Activated naive CD4-positive, alpha-beta T cell treated with anti-CD3 and anti-CD28 coated beads for 36 hours (primary cell): ENCODE measurements at regions not wholly inside any gene's neighbourhood (a gene's known extent, or its start where the extent isn't known, plus 50 kb on each side); places are given as distances from the start of the nearest gene placed in this dataset.
A peak's percentile ranks its signal among the peaks of the same experiment; 100 is the strongest.

Experiments used
- CTCF ChIA-PET: fragments of 350-600 bp; sonication (Branson Sonifier 250); formaldehyde crosslinking; loops from one replicate; lab custom pipeline; 2021; ENCODE audit warnings: antibody characterized with exemption; lab: Charles Lee
- DNase-seq: peaks from one replicate; pipeline ENCODE4 v3.0.0-alpha.2; 2020
- H3K27ac Mint-ChIP-seq: one replicate; pipeline ENCODE4 v1.8.0; 2021; ENCODE audit warnings: mild to moderate bottlenecking, mixed read lengths
- H3K27me3 Mint-ChIP-seq: one replicate; pipeline ENCODE4 v1.8.0; 2021; ENCODE audit warnings: low read depth, mixed read lengths
- H3K36me3 Mint-ChIP-seq: one replicate; pipeline ENCODE4 v1.8.0; 2021; ENCODE audit warnings: low read depth, mixed read lengths
- H3K4me1 Mint-ChIP-seq: one replicate; pipeline ENCODE4 v1.8.0; 2021; ENCODE audit warnings: low read depth, mixed read lengths
- H3K4me3 Mint-ChIP-seq: one replicate; pipeline ENCODE4 v1.8.0; 2021; ENCODE audit warnings: mild to moderate bottlenecking, moderate library complexity, mixed read lengths
- H3K9me3 Mint-ChIP-seq: one replicate; pipeline ENCODE4 v1.8.0; 2021; ENCODE audit warnings: mixed read lengths
- intact Hi-C: fragments of 100-400 bp; cut with micrococcal nuclease; formaldehyde crosslinking; loops from one replicate; pipeline ENCODE4 v1.15.1; 2023

DNA sequence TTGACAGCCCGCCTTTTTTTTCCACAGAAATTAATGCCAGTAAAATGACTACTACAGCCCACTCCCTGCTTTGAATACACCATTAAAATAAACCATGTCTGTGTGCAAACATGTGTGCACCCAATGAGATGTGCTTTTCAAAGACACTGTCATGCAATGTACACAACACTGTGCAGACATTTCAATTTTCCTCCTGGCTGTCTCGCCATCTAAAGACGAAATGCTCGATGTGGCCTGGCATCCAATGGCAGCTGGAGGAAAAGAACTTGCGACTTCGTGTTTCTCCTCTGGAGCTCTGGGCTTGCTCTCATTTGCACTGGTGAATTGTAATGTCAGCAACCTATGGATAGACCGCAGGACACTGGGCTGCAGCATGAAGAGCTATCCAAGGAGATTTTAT lies 147.0 kb upstream of the NAV2 start:
- Mint-ChIP-seq H3K4me1 (no peaks in the 10 kb centered on the region), H3K27me3 (peaks cover 15% of the 10 kb centered on the region)

DNA sequence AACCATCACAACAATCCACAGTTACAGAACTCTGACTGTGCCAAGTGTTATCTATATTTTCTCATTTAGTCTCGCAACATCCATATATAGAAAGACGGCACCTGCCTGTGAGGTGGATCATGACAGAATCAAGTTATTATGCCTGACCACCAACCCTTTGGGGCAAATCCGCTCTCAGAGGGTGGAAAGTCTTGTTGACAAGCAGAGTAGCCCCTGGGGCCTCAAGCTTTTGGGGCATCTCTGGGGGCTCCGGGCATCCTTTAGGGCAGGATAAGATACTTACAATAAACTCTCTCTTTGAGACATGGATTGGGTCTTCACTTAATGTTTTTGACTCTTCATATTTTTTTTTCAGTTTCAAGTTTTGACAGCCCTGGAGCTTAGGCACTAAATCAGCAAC lies 150.5 kb upstream of the NAV2 start:
- intact Hi-C loops: loop anchor here (10.0 kb wide), 1 partner anchor 573 kb away; no protein-coding TSS in a partner anchor
- DNase-seq: no peak
- Mint-ChIP-seq H3K36me3 (no peaks in the 10 kb centered on the region), H3K4me1 (no peaks in the 10 kb centered on the region), H3K27ac (no peak overlapping the region), H3K27me3 (peaks cover 19% of the 10 kb centered on the region), H3K9me3 (no peaks in the 10 kb centered on the region), H3K4me3 (no peak overlapping the region)
- CTCF ChIA-PET: interaction anchor here (0.7 to 4.5 kb wide), 4 partner anchors 8 to 342 kb away, joined by 4 to 55 read pairs (median 22); no protein-coding TSS in a partner anchor

More for the DNA sequence above, 147.0 kb upstream of the NAV2 start:
- no peaks in the 10 kb centered on the region for H3K9me3 Mint-ChIP-seq
- H3K27ac Mint-ChIP-seq: no peak overlapping the region
- intact Hi-C loops: loop anchor here (10.0 kb wide), 1 partner anchor 569 kb away; no protein-coding TSS in a partner anchor
- CTCF ChIA-PET: interaction anchor here (0.7 to 4.5 kb wide), 7 partner anchors 8 to 337 kb away, joined by 3 to 55 read pairs (median 4); no protein-coding TSS in a partner anchor
- no peak for DNase-seq
- H3K36me3 Mint-ChIP-seq: no peaks in the 10 kb centered on the region
- H3K4me3 Mint-ChIP-seq: no peak overlapping the region

DNA sequence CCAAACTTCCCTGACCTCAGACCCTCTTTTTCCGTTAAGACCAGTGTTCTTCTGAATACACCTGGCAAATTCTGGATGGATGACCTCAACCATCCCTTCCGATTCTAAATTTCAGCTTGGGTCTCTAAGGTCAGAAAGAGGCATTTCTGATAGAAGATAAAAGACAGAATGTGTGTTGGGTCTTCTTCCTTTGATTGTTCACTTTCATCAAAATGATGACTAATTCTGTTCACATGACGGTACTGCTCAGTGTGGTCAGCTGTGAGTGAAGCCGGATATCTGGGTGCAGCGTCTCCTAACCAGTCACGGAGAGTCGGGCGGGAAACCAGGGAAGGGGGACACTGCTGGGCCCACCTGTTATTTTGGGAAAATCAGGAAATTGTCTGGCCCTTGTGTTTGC lies 151.6 kb upstream of the NAV2 start:
- no peak overlapping the region for H3K4me3 Mint-ChIP-seq
- H3K9me3 Mint-ChIP-seq: no peaks in the 10 kb centered on the region
- intact Hi-C loops: loop anchor here (10.0 kb wide), 1 partner anchor 574 kb away; no protein-coding TSS in a partner anchor
- CTCF ChIA-PET: interaction anchor here (1.0 to 4.1 kb wide), 7 partner anchors 25 to 490 kb away, joined by 3 to 25 read pairs (median 5); no protein-coding TSS in a partner anchor
- DNase-seq: no peak
- no peak overlapping the region for H3K27ac Mint-ChIP-seq
- H3K4me1 Mint-ChIP-seq: no peaks in the 10 kb centered on the region
- H3K27me3 Mint-ChIP-seq: peaks cover 17% of the 10 kb centered on the region
- H3K36me3 Mint-ChIP-seq: no peaks in the 10 kb centered on the region

DNA sequence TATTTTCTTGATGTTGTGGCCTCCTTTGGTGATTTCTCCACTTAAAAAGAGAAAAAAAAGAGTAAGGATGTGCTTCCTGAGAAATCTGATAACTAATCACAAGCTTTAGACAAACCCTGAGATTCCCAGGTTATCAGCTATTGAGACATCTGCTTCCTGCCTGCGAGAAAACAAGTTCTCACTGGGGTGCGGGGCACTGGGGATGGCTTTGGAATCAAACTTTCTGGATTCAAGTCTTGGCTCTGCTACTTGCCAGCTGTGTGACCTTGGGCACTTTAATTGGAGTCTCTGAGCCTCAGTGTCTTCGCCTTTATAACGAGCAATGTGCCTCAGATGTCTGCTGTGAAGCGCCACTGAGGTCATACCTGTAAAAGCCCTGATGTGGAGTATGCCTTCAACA lies 152.5 kb upstream of the NAV2 start:
- intact Hi-C loops: loop anchor here (10.0 kb wide), 1 partner anchor 575 kb away; no protein-coding TSS in a partner anchor
- Mint-ChIP-seq H3K27me3 (peaks cover 15% of the 10 kb centered on the region), H3K9me3 (no peaks in the 10 kb centered on the region), H3K4me3 (no peak overlapping the region), H3K4me1 (no peaks in the 10 kb centered on the region), H3K27ac (no peak overlapping the region), H3K36me3 (no peaks in the 10 kb centered on the region)
- CTCF ChIA-PET: interaction anchor here (0.8 to 4.1 kb wide), 11 partner anchors 9 to 604 kb away, joined by 3 to 25 read pairs (median 3); no protein-coding TSS in a partner anchor
- no peak for DNase-seq

DNA sequence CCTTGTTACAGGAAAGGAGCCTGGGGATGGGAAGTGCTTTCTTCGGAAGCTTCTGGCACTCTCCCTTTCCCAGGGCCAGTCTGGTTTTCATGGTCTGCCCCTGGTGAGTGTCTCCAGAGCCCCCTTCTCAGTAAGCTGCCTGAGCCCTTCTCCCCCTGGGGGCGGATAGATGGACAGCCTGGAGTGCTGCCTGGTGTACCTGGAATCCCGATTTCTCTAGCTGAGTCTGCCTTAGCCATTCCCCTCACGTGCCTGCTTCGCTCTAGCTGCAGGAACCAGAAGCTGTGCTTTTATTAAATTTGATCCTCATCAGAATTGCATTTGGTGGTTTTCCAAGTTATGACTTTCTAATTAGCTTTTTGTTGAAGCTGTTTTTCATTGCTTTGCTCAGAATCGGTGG lies 152.9 kb upstream of the NAV2 start:
- intact Hi-C loops: loop anchor here (10.0 kb wide), 2 partner anchors 575 to 795 kb away; no protein-coding TSS in a partner anchor
- DNase-seq: no peak
- H3K4me1 Mint-ChIP-seq: no peaks in the 10 kb centered on the region
- no peak overlapping the region for H3K4me3 Mint-ChIP-seq
- H3K9me3 Mint-ChIP-seq: no peaks in the 10 kb centered on the region
- H3K36me3 Mint-ChIP-seq: no peaks in the 10 kb centered on the region
- no peak overlapping the region for H3K27ac Mint-ChIP-seq
- peaks cover 13% of the 10 kb centered on the region for H3K27me3 Mint-ChIP-seq
- CTCF ChIA-PET: interaction anchor here (0.8 to 4.1 kb wide), 12 partner anchors 9 to 604 kb away, joined by 3 to 25 read pairs (median 3); no protein-coding TSS in a partner anchor

DNA sequence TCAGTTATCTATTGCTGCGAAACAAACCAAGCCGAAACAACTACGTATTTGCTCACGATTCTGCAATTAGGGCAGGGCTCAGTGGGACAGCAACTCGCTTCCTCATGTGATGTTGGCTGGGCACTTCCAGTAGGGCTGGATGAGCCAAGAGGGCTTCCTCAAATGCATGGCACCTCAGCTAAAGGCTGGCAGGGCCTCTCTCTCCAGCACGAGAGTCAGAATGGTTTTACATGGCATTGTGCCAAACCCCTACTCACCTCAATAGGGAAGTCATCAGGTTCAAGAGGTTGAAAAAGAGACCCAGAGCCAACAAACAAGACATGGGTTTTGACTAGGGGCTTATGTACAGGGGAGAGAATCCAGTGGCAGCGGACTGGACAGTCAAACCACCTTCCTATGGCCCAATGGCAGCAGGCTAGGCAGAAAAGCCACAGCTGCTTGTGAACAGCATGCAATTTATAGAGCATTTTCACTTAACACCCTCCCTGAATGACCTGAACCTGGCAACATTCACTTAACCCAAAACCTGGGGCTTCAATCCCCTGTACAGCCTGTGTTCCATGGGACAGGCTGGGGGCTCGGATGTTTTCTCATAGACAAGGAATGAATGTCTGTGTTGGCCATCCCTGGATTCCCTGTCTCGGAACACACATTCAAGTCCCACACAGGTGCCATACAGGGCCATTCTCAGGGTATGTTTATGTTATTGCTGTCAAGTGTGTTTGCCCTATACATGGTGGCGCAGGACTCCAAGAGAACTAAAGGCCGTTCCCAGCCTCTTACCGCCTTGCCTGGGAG lies 154.2 kb upstream of the NAV2 start:
- no peaks in the 10 kb centered on the region for H3K9me3 Mint-ChIP-seq
- H3K4me1 Mint-ChIP-seq: no peaks in the 10 kb centered on the region
- DNase-seq: no peak
- H3K36me3 Mint-ChIP-seq: no peaks in the 10 kb centered on the region
- no peak overlapping the region for H3K4me3 Mint-ChIP-seq
- H3K27me3 Mint-ChIP-seq: peaks cover 10% of the 10 kb centered on the region
- CTCF ChIA-PET: interaction anchor here (0.7 to 4.1 kb wide), 7 partner anchors 11 to 484 kb away, joined by 3 to 25 read pairs (median 3); no protein-coding TSS in a partner anchor
- H3K27ac Mint-ChIP-seq: no peak overlapping the region
- intact Hi-C loops: loop anchor here (10.0 kb wide), 1 partner anchor 796 kb away; no protein-coding TSS in a partner anchor

DNA sequence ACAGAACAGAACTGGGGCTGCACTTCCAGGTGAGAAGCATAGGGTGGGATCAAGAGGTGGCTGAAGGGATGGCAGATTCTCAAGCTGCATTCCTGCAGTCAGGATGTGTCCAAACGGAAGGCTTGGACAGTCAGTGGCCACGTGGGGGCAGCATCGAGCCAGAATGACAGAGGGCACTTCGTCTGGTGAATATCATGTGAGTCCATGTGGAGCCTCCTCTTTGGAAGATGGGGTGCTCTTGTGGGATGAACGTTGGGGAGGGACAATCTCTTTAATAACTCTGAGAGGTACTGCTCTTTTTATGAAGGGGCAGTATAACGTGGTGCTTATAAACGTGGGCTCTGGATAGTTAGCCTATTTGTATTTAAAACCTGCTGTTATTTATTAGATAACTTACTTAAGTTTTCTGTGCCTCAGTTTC lies 154.9 kb upstream of the NAV2 start:
- H3K9me3 Mint-ChIP-seq: no peaks in the 10 kb centered on the region
- DNase-seq: peak; percentile 83
- H3K4me1 Mint-ChIP-seq: no peaks in the 10 kb centered on the region
- H3K27ac Mint-ChIP-seq: no peak overlapping the region
- H3K27me3 Mint-ChIP-seq: peaks cover 8% of the 10 kb centered on the region
- H3K4me3 Mint-ChIP-seq: no peak overlapping the region
- CTCF ChIA-PET: interaction anchor here (0.7 to 4.1 kb wide), 9 partner anchors 8 to 483 kb away, joined by 3 to 25 read pairs (median 3); no protein-coding TSS in a partner anchor
- intact Hi-C loops: loop anchor here (1.0 to 10.0 kb wide), 4 partner anchors 185 to 797 kb away; no protein-coding TSS in a partner anchor
- H3K36me3 Mint-ChIP-seq: no peaks in the 10 kb centered on the region

DNA sequence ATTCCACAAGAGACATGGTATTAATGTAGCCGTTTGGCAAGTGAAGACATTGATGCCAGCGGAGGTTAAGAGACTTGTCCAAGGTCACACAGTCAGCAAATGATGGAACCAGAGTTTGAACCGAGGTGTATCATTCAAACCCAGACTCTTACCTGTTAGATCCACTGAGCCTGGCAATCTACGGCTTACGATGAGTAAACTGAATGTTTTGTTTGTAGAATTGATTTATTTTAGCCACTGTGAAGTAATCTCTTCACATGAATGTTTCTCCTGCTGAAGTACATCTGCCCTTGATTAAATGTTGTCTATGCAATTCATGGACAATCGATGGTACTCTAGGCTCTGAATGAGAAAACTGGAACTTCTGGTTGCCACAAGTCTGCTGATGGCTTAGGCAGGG lies 155.5 kb upstream of the NAV2 start:
- no peaks in the 10 kb centered on the region for H3K36me3 Mint-ChIP-seq

DNA sequence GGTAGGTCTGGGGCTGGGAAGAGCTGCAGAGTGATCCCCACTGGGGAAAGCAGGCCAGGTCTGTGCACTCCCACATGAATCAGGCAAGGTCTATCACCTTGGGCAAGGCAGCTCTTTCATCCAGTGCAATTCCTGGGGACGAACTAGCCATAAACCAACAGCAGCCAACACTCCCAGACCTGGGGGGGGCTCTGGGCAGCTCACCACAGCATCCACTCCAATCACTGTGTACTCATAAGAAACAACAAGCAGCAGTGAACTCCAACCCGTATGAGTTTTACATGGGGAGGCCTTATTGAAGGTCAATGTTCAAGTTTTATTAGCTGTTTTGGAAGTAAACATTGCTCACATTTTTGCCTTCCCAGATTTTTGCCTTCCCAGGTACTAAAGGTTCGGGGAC lies 157.4 kb upstream of the NAV2 start:
- no peak for DNase-seq
- Mint-ChIP-seq H3K27ac (no peak overlapping the region), H3K4me1 (no peaks in the 10 kb centered on the region), H3K9me3 (no peaks in the 10 kb centered on the region), H3K36me3 (no peaks in the 10 kb centered on the region), H3K4me3 (no peak overlapping the region), H3K27me3 (peaks cover 7% of the 10 kb centered on the region)
- intact Hi-C loops: loop anchor here (10.0 kb wide), 1 partner anchor 800 kb away; no protein-coding TSS in a partner anchor
- CTCF ChIA-PET: interaction anchor here (0.7 to 2.3 kb wide), 8 partner anchors 8 to 484 kb away, joined by 3 to 5 read pairs (median 4); no protein-coding TSS in a partner anchor

More for the DNA sequence above, 155.5 kb upstream of the NAV2 start:
- intact Hi-C loops: loop anchor here (1.0 to 10.0 kb wide), 4 partner anchors 185 to 798 kb away; no protein-coding TSS in a partner anchor
- Mint-ChIP-seq H3K27me3 (peaks cover 8% of the 10 kb centered on the region), H3K4me3 (no peak overlapping the region), H3K9me3 (no peaks in the 10 kb centered on the region), H3K4me1 (no peaks in the 10 kb centered on the region), H3K27ac (no peak overlapping the region)
- DNase-seq: no peak
- CTCF ChIA-PET: interaction anchor here (0.7 to 4.1 kb wide), 9 partner anchors 9 to 486 kb away, joined by 3 to 25 read pairs (median 3); no protein-coding TSS in a partner anchor

DNA sequence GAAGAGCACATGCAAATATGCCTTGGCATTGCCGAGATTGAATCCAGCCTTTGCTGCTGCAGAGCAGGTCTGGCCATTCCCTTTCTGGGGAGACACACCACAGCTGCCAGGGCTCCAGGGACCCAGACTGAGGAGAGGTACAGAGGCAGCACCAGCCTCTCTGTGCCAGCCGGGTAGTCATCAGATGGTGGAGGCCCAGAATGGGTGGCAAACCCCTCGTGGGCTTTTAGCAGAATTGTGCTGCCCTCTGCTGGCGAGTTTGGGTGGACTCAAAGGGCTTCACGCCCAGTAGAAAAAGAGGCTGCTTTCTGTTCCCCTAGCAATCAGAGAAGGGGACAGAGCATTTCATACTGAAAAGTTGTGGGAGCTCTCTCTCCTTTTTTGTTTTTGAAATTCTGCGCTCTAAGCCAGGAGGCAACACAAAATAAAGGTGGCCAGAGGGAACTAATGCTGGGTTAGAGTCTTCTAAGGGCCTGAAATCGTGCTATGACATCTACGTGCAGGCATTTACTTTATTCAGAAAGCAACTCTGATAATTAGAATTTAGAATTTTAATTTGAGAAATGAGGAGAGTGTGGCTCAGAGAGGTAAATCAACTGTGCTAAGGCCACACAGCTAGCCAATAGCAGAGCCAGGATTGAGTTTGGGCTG lies 158.8 kb upstream of the NAV2 start:
- H3K27me3 Mint-ChIP-seq: peaks cover 8% of the 10 kb centered on the region
- peak; percentile 89 for DNase-seq
- no peak overlapping the region for H3K4me3 Mint-ChIP-seq
- H3K9me3 Mint-ChIP-seq: no peaks in the 10 kb centered on the region
- H3K36me3 Mint-ChIP-seq: no peaks in the 10 kb centered on the region
- CTCF ChIA-PET: interaction anchor here (0.5 to 2.9 kb wide), 23 partner anchors 9 to 500 kb away, joined by 3 to 20 read pairs (median 4); no protein-coding TSS in a partner anchor
- H3K27ac Mint-ChIP-seq: no peak overlapping the region
- no peaks in the 10 kb centered on the region for H3K4me1 Mint-ChIP-seq
- intact Hi-C loops: loop anchor here (1.0 to 10.0 kb wide), 7 partner anchors 231 to 801 kb away; no protein-coding TSS in a partner anchor

DNA sequence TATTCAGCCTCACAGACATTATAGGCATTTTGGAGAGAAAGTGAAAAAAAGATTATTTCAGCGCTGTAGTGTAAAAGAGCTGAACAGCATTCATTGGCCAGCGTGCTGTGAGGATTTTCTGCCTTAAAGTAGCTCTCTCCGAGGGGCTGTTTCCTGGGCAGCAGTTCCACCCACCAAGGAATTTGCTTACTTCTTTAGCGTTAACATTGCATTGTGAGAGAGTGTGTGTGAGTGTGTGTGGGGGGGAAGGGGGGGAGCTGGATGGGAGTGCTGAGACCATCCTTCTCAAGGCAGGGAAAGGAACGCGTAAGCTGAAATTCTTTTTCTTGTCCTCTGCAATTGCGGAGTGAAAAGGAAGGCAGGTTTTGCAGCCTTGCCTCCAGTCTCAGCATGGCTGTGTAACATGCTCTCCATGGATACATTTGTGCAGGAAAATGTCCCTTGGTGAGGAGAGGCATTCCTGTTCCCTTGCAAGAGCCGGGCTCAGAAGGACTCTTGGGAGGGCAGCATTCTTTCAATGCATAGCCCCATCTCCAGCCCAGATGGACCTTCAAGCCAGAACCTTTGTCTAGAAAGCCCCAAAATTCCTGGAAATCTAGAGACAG lies 159.9 kb upstream of the NAV2 start:
- H3K4me3 Mint-ChIP-seq: no peak overlapping the region
- CTCF ChIA-PET: interaction anchor here (0.7 to 2.9 kb wide), 11 partner anchors 11 to 499 kb away, joined by 3 to 20 read pairs (median 4); no protein-coding TSS in a partner anchor
- intact Hi-C loops: loop anchor here (1.0 to 10.0 kb wide), 7 partner anchors 229 to 802 kb away; no protein-coding TSS in a partner anchor
- H3K27me3 Mint-ChIP-seq: peaks cover 4% of the 10 kb centered on the region
- H3K4me1 Mint-ChIP-seq: no peaks in the 10 kb centered on the region
- H3K9me3 Mint-ChIP-seq: no peaks in the 10 kb centered on the region
- H3K27ac Mint-ChIP-seq: no peak overlapping the region
- DNase-seq: no peak
- no peaks in the 10 kb centered on the region for H3K36me3 Mint-ChIP-seq
